Stimulated activated naive B cell treated with anti-CD40 and anti-IgM and Interleukin-4, amounts not matched to agents 10 μg/mL and 1 μg/mL and 100 μg/mL, for 72 hours (primary cell): ENCODE measurements at regions not wholly inside any gene's neighbourhood (a gene's known extent, or its start where the extent isn't known, plus 50 kb on each side); places are given as distances from the start of the nearest gene placed in this dataset.

Source experiments
- ATAC-seq, 2 donors: fragments of 150-1000 bp; cut with Tn5 transposase; replicated peaks; 2 replicates each; pipeline ENCODE4 v1.10.0; 2021; ENCODE audit warnings: moderate library complexity in 1 of 2
- DNase-seq: peaks from one replicate; pipeline ENCODE4 v3.0.0; 2021
- H3K27ac Mint-ChIP-seq: one replicate; pipeline ENCODE4 v1.8.0; 2022; ENCODE audit warnings: mild to moderate bottlenecking, mixed read lengths
- H3K27me3 Mint-ChIP-seq, 2 donors: one replicate each; pipeline ENCODE4 v1.8.0; 2022; ENCODE audit warnings: mixed read lengths in 2 of 2
- H3K36me3 Mint-ChIP-seq, 2 donors: one replicate each; pipeline ENCODE4 v1.8.0; 2022; ENCODE audit warnings: mixed read lengths in 2 of 2, mild to moderate bottlenecking in 1 of 2
- H3K4me1 Mint-ChIP-seq, 2 donors: one replicate each; pipeline ENCODE4 v1.8.0; 2022; ENCODE audit warnings: mixed read lengths in 2 of 2, mild to moderate bottlenecking in 1 of 2
- H3K4me3 Mint-ChIP-seq, 2 donors: one replicate each; pipeline ENCODE4 v1.8.0; 2022; ENCODE audit warnings: mild to moderate bottlenecking in 2 of 2, mixed read lengths in 2 of 2, moderate library complexity in 1 of 2
- H3K9me3 Mint-ChIP-seq, 2 donors: one replicate each; pipeline ENCODE4 v1.8.0; 2022; ENCODE audit warnings: mixed read lengths in 2 of 2, mild to moderate bottlenecking in 1 of 2

- no peak for ATAC-seq
- H3K27me3 Mint-ChIP-seq = peaks cover 5 to 6% of the 10 kb centered on the region in 2 donors
- H3K36me3 Mint-ChIP-seq = no peaks in the 10 kb centered on the region
- no peaks in the 10 kb centered on the region for H3K4me1 Mint-ChIP-seq
- no peak overlapping the region for H3K27ac Mint-ChIP-seq
- no peak overlapping the region for H3K4me3 Mint-ChIP-seq
- peaks cover 2 to 4% of the 10 kb centered on the region in 2 donors for H3K9me3 Mint-ChIP-seq
- DNase-seq = no peak
These were observed 170.8 kb upstream of the MITF start for GRCh38 chr3:69568458-69568857.

DNA sequence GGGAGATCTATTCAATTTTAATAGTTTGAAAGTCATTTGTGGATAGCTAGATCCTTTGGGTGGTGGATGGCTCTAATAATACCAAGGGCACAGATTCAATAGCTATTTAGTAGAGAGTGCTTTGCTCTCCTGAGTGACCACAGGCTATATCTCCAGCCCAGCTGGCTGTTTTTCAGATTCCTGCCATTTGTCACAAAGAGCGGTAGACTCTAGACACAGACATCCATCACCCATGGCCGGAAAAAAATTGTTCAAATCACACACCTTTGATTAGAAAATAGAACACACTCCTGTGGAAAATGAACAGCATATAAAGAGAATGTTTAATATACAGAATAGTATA, 171.6 kb upstream of the MITF start:
- no peak for DNase-seq
- no peak for ATAC-seq
- no peak overlapping the region for H3K4me3 Mint-ChIP-seq
- H3K36me3 Mint-ChIP-seq = no peaks in the 10 kb centered on the region
- H3K4me1 Mint-ChIP-seq = no peaks in the 10 kb centered on the region
- H3K9me3 Mint-ChIP-seq = peaks cover 2 to 4% of the 10 kb centered on the region in 2 donors
- H3K27ac Mint-ChIP-seq = no peak overlapping the region
- peaks cover 5 to 6% of the 10 kb centered on the region in 2 donors for H3K27me3 Mint-ChIP-seq

DNA sequence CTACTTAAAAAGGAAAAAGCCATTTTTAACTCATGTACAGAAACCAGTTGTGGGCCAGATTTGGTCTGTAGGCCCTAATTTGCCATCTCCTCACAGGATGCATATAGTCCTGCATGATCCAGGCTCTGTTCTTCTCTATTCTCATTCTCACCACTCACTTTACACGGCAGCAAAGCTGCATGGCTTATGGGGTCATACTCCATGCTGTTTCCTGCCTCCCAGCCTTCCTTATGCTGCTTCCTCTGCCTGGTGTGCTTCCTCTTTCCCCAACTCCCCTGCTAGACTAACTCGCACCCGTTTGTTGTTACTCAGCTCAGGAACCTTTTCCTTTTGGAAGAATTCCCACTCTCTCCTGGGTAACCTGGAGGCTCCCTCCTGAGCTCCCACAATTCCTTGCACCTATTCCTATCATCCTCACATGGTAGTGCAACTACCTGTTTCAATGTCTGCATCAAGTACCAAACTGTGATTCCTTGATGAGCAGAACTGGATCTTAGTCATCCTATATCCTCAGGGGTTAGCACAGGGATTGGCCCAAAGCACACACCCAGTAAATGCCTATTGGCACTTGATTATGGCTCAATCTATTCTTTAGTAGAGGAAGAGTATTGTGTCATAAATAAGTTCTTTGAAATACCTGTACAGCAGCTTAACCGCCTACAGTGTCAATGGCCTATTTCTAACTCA, 172.1 kb upstream of the MITF start:
- H3K4me1 Mint-ChIP-seq = no peaks in the 10 kb centered on the region
- no peak for ATAC-seq
- peaks cover 5 to 6% of the 10 kb centered on the region in 2 donors for H3K27me3 Mint-ChIP-seq
- no peaks in the 10 kb centered on the region for H3K36me3 Mint-ChIP-seq
- H3K27ac Mint-ChIP-seq = no peak overlapping the region
- DNase-seq = no peak
- H3K9me3 Mint-ChIP-seq = peaks cover 2 to 4% of the 10 kb centered on the region in 2 donors
- H3K4me3 Mint-ChIP-seq = no peak overlapping the region

- no peak for DNase-seq
These were observed 173.0 kb upstream of the MITF start for GRCh38 chr3:69566275-69566674.

GRCh38 chr3:69565316-69565715, 173.9 kb upstream of the MITF start:
- ATAC-seq = no peak
- DNase-seq = no peak
- no peaks in the 10 kb centered on the region for H3K36me3 Mint-ChIP-seq
- H3K9me3 Mint-ChIP-seq = peaks cover 2 to 4% of the 10 kb centered on the region in 2 donors
- H3K27me3 Mint-ChIP-seq = peaks cover 5 to 6% of the 10 kb centered on the region in 2 donors
- H3K27ac Mint-ChIP-seq = no peak overlapping the region
- H3K4me1 Mint-ChIP-seq = no peaks in the 10 kb centered on the region
- no peak overlapping the region for H3K4me3 Mint-ChIP-seq

More at GRCh38 chr3:69566275-69566674, 173.0 kb upstream of the MITF start:
- Mint-ChIP-seq H3K27me3 (peaks cover 5 to 6% of the 10 kb centered on the region in 2 donors), H3K9me3 (peaks cover 2 to 4% of the 10 kb centered on the region in 2 donors), H3K27ac (no peak overlapping the region), H3K4me3 (no peak overlapping the region), H3K36me3 (no peaks in the 10 kb centered on the region), H3K4me1 (no peaks in the 10 kb centered on the region)
- no peak for ATAC-seq

DNA sequence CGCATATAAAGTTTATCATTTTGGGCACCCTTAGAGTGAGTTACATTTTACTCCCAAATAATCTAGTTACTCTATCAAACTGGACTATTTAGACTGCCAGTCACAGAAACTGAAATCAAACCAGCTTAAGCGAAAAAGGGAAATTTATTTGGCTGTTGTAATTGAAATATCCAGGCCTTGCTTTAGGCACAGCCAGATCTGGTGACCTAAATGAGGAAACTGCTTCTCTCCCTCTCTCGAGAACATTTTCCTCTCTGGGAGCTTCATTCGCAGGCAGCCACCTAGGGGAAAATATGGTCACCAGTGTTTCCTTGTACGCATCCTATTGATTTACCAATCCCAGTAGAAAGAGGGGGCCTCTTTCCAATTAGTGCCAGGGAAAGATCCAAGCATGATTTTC, 175.3 kb upstream of the MITF start:
- Mint-ChIP-seq H3K4me1 (no peaks in the 10 kb centered on the region), H3K4me3 (no peak overlapping the region), H3K9me3 (peaks cover 2 to 4% of the 10 kb centered on the region in 2 donors), H3K27me3 (peaks cover 5 to 6% of the 10 kb centered on the region in 2 donors), H3K27ac (no peak overlapping the region), H3K36me3 (no peaks in the 10 kb centered on the region)
- no peak for DNase-seq
- no peak for ATAC-seq

- DNase-seq (no peak), ATAC-seq (no peak)
- Mint-ChIP-seq H3K4me3 (no peak overlapping the region), H3K36me3 (no peaks in the 10 kb centered on the region), H3K27ac (no peak overlapping the region), H3K9me3 (peaks cover 2 to 4% of the 10 kb centered on the region in 2 donors), H3K27me3 (peaks cover 5 to 6% of the 10 kb centered on the region in 2 donors), H3K4me1 (no peaks in the 10 kb centered on the region)
These were observed 176.1 kb upstream of the MITF start for GRCh38 chr3:69563151-69563550.

DNA sequence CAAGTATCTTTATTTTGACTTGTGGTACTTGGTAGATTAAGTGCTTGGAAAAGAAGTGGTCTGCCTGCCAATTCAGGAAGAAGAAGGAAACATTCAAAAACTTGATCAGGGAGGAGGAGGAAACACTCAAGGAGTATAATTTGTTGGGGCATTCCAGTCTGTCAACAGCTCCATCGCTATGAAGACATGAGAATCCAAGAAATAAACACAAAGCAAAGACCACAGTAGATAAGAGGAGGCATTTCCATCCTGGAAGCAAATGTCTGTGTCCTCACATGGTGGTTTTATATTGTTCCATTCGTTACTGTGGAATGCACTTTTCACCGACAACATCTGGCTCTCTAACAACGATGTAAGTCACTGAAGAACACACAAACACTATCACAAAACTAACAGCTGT, 176.1 kb upstream of the FRMD4B start:
- no peaks in the 10 kb centered on the region for H3K4me1 Mint-ChIP-seq
- peaks cover 2 to 4% of the 10 kb centered on the region in 2 donors for H3K9me3 Mint-ChIP-seq

GRCh38 chr3:69560818-69561217, 174.9 kb upstream of the FRMD4B start:
- Mint-ChIP-seq H3K27ac (no peak overlapping the region), H3K27me3 (no peaks in the 10 kb centered on the region), H3K9me3 (no peaks in the 10 kb centered on the region), H3K36me3 (no peaks in the 10 kb centered on the region), H3K4me3 (no peak overlapping the region), H3K4me1 (no peaks in the 10 kb centered on the region)
- ATAC-seq = no peak
- DNase-seq = no peak

More for the DNA sequence above, 176.1 kb upstream of the FRMD4B start:
- Mint-ChIP-seq H3K36me3 (no peaks in the 10 kb centered on the region), H3K27me3 (peaks cover 5 to 6% of the 10 kb centered on the region in 2 donors), H3K27ac (no peak overlapping the region), H3K4me3 (no peak overlapping the region)
- DNase-seq (no peak), ATAC-seq (no peak)

GRCh38 chr3:69560116-69560515, 174.2 kb upstream of the FRMD4B start:
- H3K27me3 Mint-ChIP-seq = no peaks in the 10 kb centered on the region
- no peaks in the 10 kb centered on the region for H3K9me3 Mint-ChIP-seq
- ATAC-seq = no peak
- H3K27ac Mint-ChIP-seq = no peak overlapping the region
- H3K36me3 Mint-ChIP-seq = no peaks in the 10 kb centered on the region
- no peaks in the 10 kb centered on the region for H3K4me1 Mint-ChIP-seq
- DNase-seq = no peak
- H3K4me3 Mint-ChIP-seq = no peak overlapping the region

GRCh38 chr3:69558912-69559311, 173.0 kb upstream of the FRMD4B start:
- Mint-ChIP-seq H3K9me3 (no peaks in the 10 kb centered on the region), H3K27me3 (peaks cover 0 to 4% of the 10 kb centered on the region in 2 donors), H3K4me1 (no peaks in the 10 kb centered on the region), H3K36me3 (no peaks in the 10 kb centered on the region), H3K27ac (no peak overlapping the region), H3K4me3 (no peak overlapping the region)
- ATAC-seq (no peak), DNase-seq (no peak)

GRCh38 chr3:69554576-69554975, 168.7 kb upstream of the FRMD4B start:
- DNase-seq = no peak
- Mint-ChIP-seq H3K4me1 (no peaks in the 10 kb centered on the region), H3K36me3 (no peaks in the 10 kb centered on the region), H3K4me3 (no peak overlapping the region), H3K9me3 (no peaks in the 10 kb centered on the region), H3K27ac (no peak overlapping the region), H3K27me3 (peaks cover 0 to 4% of the 10 kb centered on the region in 2 donors)
- ATAC-seq = no peak

GRCh38 chr3:69553888-69554287, 168.0 kb upstream of the FRMD4B start:
- H3K27ac Mint-ChIP-seq = no peak overlapping the region
- H3K27me3 Mint-ChIP-seq = peaks cover 0 to 4% of the 10 kb centered on the region in 2 donors

DNA sequence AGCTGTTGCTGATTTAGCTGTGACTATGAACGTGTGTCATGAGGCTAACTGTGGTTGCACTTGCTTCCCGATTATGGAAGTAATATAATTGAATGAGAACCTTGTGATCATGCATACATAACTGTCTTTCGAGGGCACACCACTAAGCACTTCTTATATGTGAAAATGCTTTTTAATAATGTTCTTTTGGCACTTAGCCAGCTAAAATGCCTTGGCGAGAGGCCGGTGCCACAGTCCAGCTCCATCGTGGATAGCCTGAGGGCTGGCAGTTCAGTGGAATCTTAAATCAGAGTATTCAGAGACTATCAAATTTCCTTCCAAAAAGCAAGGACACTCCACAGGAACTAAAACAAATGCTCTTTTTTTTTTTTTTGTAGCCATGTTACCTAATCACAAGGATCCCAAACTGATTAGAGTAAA, 161.6 kb upstream of the FRMD4B start:
- Mint-ChIP-seq H3K27ac (no peak overlapping the region), H3K9me3 (no peaks in the 10 kb centered on the region), H3K4me1 (peaks cover 0 to 5% of the 10 kb centered on the region in 2 donors), H3K36me3 (no peaks in the 10 kb centered on the region), H3K27me3 (peaks cover 22 to 33% of the 10 kb centered on the region in 2 donors), H3K4me3 (no peak overlapping the region)
- DNase-seq (no peak), ATAC-seq (no peak)

More at GRCh38 chr3:69553888-69554287, 168.0 kb upstream of the FRMD4B start:
- DNase-seq (no peak), ATAC-seq (no peak)
- no peaks in the 10 kb centered on the region for H3K36me3 Mint-ChIP-seq
- no peak overlapping the region for H3K4me3 Mint-ChIP-seq
- no peaks in the 10 kb centered on the region for H3K4me1 Mint-ChIP-seq
- no peaks in the 10 kb centered on the region for H3K9me3 Mint-ChIP-seq

DNA sequence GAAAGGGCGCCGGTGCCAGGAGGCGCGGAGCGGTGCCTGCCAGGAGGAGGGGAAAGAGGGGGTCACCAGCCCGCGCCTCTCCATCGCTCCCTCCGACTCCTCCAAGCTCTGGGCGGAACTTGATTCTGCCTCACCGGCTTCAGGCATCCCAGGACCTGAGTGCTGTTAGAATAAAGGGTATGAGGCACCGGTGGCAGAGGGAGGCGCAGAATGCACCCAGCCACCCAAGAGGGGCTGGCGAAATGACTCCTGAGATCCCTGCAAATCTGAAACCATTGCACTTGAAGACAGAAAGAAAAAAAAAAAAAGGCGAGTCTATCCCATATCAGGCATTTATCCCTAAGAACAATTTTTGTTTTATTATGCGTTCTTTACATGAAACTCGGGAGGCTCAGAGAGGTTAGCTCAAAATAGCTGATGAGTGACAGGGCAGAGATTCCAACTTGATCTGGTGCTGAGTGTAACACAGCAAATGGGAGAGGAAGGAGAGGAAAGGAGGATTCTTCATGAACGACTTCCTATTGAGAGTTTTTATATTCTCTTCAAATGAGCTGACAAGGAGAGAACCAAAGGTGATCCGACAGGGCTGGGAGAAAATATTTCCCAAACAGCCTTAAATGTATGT, 157.0 kb upstream of the FRMD4B start:
- DNase-seq (no peak), ATAC-seq (no peak)
- peaks cover 8 to 23% of the 10 kb centered on the region in 2 donors for H3K4me1 Mint-ChIP-seq
- H3K4me3 Mint-ChIP-seq = no peak overlapping the region
- no peaks in the 10 kb centered on the region for H3K9me3 Mint-ChIP-seq
- H3K36me3 Mint-ChIP-seq = no peaks in the 10 kb centered on the region
- no peak overlapping the region for H3K27ac Mint-ChIP-seq
- peaks cover 51 to 60% of the 10 kb centered on the region in 2 donors for H3K27me3 Mint-ChIP-seq
